Stimulated activated CD8-positive, alpha-beta memory T cell treated with anti-CD3 and anti-CD28 coated beads, Interleukin-15, amount 100 ng/mL, for 24 hours (primary cell): ENCODE measurements at regions not wholly inside any gene's neighbourhood (a gene's known extent, or its start where the extent isn't known, plus 50 kb on each side); places are given as distances from the start of the nearest gene placed in this dataset.

Experiments
- DNase-seq: peaks from one replicate; pipeline ENCODE4 v3.0.0-alpha.2; 2020; ENCODE audit warnings: low read depth

DNA sequence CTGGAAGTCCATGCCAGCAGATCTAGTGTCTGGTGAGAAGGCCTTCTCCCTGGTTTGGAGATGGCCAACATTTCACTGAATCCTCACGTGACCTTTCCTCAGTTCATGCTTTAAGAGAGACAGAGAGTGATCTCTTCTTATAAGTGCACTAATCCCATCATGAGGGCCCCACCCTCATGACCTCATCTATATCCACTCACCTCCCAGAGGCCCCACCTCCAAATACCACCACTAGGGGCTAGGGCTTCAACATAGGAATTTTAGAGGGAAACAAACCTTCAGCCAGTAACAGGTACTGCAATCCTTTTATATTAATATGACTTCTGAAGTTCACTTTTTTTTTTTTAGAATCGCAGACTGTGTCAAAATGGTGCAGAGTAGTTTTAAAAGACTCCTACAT, 496.9 kb upstream of the ADAMTS16 start:
- no peak for DNase-seq

DNA sequence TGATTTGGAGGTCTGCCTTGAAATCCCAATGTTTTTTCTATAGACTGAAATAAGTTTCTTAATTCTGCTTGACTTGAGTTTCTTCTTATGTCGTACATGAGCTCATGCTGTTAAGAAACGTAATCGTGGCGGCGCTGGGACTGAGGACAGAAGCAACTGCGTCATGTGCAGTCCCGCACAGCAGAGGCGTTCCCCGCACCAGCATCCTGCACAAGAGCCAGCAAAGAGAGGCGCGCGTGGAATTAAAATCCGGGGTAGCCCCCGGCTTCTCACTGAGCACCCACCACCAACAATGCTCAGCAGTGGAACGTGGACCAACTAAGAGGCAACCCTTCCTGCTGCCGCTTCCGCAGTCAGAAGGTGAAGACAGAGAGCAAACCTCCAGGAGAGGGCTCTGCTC, 496.2 kb upstream of the ADAMTS16 start:
- no peak for DNase-seq

DNA sequence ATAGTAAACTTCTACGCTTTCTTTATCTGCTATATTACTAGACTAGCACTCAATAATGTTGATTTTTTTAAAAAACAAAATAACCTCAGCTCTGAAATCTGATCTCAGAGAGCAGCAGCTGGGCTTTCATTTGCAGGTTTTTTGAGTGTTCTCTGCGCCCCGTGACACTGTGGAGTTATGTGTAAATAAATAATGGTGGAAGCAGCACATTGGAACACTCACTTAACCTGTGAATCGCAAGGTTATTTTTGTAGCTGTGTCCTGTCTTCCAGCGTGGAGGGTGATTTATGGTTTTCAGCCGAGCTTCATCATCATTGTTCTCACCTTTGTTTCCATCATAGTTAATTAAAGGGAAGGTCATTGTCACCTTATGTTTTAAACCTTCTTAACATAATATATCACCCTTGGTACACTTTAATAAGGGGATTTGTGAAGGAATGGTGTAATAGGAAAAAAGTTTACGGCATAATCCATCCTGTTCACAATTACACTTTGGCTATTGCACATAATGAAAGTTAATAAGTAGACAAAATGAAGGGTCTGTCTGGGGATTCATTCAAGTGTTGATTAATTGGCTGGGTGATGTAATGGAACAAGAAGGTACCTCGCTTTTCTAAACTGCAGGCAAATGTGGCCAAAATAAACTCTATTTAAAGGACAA, 493.3 kb upstream of the ADAMTS16 start:
- DNase-seq, result no peak

DNA sequence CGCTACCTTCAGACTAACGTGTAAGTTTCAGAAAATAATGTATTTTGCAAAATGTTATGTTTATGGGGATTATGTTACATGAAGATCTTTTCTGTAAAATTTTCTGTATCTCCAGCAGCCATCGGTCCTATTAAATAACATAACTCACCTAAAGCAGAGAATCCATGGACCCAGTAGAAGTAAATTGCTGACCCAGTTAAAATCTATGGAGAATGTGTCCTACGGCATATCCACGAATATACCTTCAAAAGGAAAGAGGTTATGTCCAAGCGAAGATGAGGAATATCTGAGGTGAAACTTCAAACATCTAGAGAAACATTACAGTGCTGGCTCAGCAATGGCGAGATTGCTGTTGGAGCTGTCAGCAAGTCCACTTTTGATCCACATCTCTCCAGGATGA, 492.2 kb upstream of the ADAMTS16 start:
- no peak for DNase-seq

DNA sequence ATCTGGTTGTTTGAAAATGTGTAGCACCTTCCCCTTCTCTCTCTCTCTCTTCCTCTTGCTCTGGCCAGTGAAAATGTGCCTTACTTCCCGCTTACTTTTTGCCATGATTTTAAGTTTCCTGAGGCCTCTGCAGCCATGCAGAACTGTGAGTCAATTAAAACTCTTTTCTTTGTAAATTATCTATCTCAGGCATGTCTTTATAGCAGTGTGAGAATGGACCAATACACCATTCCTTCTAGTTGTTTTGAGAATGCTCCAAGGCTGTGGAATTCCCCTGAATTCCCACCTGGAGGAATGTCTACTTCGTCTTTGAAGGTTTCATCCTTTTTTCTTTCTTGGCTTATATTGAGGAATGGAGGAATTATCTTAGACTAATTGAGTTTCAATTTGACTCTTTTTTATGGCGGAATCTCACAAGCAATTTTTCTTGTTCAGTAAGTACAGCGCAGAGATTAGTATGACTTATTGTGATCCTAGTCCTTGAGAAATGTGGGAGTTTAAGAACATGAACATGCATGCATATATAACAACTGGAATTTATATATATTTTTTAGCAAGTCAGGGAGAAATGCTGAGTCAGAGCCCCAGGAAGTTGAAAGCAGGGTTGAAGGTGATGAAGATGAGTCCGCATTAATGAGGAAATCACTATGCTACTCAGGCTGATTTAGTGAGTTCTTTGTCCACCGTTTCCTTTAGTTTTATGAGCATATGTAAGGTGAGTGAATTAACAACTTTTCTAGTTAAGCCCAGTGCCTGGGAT, 488.1 kb upstream of the ADAMTS16 start:
- DNase-seq, result no peak

DNA sequence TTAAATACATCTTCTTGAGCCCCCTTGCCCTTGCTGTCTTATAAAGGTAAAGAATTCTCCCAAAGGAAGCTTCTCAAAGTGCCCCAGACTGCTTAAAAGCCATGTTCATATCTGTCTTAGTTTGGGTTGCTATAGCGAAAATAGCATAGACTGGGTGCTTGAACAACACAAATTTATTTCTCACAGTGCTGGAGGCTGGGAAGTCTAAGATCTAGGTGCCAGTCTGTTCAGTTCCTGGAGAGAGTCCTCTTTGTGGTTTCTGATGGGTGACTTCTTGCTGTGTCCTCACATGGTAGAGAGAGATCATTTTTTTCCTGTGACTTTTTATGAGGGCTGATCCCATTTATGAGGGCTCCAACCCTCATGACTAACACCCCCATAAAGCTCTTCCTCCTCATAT, 486.7 kb upstream of the ADAMTS16 start:
- no peak for DNase-seq

DNA sequence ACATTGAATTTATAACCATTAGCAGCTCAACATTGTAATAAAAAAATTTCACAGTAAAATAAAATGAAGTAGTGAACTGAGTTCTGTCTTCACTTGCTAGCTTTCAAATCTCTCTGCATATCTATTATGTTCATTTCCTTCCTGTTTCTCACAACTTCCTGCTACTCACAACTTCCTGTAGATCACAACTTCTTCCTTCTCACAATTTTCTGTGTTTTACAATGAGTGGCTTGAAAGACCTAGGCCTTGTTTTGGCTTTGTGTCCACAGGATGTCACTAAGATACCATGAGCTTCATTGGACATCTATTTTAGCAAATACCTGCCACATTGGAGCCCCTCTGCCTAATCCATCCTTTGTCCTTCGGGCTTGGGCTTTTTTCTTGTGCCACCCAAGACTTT, 480.3 kb upstream of the ADAMTS16 start:
- DNase-seq, result no peak

DNA sequence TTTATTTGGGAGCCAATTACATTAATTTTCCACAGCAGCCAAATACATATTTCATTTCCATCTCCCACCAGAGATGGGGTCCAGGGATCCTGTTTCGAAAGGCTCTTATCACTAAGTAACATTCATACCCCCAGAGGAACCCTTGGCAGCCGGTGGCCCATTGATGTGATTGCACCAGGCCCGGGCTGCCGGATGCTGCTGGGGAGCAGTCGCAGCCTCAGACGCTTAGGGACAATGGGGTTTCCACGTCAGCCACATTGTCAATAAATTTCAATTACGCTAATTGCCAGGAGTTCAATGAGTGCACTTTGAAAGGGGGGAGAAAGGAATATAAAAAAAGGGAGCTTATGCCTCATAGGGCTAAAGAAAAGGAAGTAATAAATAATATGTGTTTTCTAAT, 478.8 kb upstream of the ADAMTS16 start:
- DNase-seq, result no peak

DNA sequence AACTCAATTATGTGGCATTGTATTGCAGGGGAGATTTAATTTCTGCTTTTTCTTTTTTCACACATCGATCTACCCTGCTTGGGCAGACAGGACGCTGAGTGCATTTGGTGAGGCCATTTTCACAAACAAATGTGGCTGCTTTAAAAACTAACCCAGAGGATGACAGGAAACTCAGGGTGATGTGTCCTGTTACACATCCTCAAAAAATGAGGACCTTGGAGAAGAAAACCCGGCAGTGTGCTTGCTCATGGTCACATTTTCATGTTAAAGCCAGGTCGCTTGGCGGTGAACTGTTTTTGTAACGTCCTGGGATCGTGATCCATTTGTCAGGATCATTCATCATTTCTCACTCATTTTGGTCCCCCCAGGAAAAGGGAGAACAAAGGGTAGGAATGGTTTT, 478.3 kb upstream of the ADAMTS16 start:
- no peak for DNase-seq

DNA sequence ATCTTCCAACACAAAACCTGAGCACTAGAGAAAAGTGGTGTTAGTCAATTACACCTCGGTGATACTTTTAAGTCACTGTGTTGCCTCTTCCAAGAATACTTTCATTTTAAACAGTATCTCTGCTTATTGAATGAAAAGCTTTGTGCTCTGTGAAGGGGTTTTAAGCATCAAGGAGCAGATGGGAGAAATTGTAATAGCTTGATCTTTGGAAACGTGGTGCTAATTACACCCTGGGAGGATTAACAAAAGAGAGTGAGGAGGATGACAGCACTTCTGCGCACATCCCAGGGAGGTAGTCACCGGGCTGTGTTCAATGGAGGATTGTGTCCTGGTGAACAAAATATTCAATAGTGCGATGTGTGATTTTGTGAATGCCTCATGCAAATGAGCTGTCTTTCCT, 477.4 kb upstream of the ADAMTS16 start:
- DNase-seq, result no peak

DNA sequence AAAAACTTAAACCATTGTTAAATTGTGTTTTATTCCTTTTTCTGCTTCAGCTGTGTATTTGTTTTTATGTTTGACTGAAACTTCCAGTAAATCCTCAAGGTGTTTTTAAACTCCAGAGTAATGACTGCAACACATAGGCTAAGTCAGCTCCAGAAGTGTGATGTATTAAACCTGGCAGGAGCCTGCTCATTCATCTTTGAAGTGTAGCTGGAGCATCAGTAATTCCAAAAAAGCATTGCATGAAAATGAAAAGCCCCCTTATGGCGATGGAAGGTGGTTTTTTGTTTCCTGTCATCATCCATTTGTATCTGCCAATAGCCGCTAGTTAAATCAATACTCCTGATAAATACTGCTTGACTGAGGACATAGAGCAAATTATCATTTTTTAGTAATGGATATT, 474.2 kb upstream of the ADAMTS16 start:
- DNase-seq, result no peak

DNA sequence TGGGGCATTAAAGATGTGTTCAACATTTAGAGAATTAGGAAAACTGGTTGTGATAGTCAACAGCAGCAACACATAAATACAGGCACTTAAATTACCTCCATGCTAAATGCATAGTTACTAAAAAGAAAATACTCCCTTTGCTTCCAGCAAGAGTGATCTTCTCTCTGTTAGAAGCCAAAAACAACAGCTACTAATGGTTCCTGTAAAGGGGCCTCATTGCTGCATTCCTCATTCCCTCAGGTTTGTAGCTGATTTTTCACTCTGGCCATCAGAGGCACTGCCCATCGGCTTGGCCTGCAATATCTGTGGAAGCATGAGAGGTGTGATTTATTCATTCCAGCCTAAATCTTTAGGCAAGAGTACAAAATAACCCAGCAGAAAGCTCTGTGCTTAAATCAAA, 466.0 kb upstream of the ADAMTS16 start:
- DNase-seq, result no peak

DNA sequence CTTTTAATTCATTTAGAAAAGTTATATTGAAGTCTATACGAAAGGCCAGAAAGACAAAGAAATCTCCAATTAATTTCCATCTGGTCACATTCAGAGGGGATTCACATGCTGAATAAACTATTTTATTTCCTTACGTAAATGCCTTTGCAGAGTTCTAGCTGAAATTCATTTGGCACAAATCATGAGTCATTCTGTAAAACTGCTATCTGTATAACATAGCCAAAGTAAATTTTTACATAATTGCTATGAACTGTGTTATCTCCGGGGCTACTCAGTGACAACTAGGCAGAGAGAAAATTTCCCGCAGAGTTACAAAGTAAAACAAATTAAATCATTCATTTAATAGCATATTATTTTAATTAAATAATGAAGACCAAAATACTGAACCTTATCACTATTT, 463.2 kb upstream of the ADAMTS16 start:
- no peak for DNase-seq

DNA sequence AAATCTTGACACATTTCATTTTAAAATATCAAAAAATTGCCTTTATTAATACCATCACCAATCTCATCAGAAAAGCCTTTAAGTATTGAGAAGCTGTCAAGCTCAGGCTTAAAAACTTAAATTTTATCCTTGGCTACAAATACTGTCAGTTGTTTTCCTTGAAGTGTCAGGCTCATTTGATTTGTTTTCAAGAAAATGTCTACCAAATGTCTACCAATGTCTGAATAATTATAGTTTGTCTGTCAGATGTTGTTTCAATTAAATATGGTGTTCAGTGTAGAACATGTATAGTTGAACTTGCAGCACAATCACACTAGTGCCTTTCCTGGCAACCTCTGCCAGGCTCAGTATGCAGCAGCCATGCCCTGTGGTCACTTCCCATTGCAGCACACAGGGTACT, 455.2 kb upstream of the ADAMTS16 start:
- DNase-seq, result no peak

DNA sequence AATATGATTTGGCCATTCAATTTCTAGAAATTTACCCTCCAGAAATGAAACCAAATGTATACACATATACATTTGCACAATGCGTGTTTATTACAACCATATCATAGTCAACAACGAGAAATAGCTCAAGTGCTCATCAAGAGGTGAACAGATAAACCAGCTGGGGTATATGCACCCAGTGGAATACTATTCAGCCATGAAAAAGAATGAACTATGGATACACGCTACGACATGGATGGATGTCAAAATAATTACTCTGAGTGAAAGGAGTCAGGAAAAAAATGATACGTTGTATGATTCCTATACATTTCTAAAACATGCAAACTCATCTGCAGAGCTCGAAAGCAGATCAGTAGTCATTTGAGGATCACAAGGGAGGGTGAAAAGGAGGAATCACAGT, 441.5 kb upstream of the ADAMTS16 start:
- DNase-seq, result no peak

DNA sequence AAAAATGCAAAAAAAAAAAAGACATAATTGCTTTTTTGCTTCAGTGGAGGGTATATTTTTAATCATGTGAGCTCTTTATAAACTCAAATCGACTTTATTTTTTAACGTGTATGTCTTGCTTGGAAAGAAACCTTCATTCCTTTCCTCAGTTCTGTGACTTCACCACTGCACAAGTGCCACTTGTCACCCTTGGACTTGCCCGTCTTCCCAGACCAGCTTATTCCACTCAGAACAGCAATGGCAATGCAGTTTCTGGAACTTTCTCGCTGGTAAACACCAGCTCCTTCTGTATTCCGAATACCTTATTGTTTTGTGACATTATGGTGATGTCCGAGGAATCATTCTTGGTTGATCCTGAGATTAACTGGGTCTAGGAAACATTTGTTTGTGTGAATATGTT, 440.5 kb upstream of the ADAMTS16 start:
- DNase-seq, result no peak

DNA sequence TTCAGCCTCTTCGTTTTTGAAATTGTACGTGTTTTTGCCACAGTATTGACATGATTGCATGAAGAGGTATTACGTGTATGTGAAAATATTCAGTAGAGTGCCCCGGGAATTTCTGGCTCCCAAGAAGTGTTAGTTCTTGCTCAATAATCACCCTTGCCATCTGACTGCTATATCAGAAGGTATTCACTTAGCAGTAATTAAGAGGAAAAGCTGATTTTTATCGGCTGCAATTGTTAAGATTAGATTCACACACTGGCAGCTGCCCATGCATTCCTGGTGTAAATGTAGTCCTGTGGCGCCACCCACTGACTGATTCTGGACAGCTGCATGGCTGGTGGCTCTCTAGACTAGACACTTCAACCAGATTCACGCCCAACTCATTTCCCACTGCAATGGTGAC, 440.1 kb upstream of the ADAMTS16 start:
- DNase-seq, result no peak

DNA sequence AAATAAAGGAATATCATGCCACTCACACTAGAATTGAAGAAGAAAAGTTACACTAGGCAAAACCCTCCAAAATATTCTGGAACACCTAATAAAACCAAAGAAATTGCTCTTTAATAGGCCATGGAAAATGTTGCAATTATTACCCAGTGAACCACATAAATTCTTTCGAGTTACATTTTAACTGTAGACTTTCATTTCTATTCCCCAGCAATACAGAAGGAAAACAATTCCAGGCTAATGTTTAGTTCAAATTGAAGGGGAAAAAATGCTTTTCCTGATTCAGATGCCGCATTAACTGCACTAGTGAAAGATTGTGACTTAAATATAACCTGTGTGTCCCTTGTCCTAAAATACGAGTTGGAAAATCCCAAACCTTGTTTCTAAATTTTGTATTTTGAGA, 439.3 kb upstream of the ADAMTS16 start:
- no peak for DNase-seq

DNA sequence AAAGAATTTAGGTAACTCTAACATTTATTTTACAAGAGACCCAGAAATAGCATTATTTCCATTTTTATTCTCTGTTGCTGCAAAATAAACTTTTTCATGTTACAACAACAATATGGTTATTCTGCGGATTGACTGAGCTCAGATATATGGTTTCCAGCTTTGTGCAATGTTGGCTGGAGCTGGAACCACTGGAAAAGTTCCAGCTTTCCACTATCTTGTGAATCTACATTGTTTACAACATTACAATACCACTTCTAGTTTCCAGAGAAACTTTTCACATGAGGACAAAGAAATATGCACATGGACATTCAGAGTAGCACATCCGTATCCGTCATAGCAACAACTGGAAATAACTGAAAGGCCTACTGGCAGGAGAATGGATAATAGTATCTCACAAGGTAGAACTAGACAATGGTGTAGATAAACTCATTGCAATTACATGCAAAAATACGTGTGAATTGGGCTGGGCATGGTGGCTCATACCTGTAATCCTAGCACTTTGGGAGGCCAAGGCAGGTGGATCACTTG, 436.1 kb upstream of the ADAMTS16 start:
- DNase-seq, result no peak

DNA sequence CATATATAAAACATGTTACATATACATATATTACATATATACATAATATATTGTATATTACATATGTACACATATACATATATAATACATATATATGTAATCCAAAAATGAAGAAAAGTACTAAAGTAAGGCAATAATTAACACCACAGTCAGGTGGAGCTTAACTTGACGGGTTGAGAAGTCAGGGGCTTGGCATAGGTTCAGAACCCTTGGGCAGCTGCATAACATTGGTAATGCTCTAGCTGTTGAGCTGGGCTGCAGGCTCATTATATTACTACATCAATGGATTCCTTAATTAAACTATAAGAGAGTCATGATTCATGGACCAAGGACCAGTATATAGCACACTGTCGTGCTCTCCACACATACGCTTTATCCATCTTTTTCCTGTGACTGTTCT, 435.2 kb upstream of the ADAMTS16 start:
- DNase-seq, result no peak

DNA sequence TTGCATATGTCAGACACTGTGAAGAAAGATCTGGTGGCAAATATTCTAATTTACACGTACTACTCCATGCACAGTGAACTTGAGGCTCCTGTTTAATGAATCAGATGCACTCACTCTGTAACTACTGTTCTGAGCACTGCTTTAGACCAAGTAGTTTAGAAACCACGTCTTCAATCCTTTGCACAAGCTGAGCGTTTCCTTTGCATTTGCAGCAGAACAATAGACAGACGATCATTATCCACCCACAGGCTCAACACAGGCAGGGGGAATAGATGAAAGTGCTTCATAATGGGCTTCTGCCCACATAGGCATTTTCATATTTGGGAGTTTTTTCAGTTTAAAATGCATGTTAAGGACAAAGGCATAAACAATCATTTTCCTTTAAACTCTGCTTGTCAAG, 423.3 kb upstream of the ADAMTS16 start:
- DNase-seq, result no peak

DNA sequence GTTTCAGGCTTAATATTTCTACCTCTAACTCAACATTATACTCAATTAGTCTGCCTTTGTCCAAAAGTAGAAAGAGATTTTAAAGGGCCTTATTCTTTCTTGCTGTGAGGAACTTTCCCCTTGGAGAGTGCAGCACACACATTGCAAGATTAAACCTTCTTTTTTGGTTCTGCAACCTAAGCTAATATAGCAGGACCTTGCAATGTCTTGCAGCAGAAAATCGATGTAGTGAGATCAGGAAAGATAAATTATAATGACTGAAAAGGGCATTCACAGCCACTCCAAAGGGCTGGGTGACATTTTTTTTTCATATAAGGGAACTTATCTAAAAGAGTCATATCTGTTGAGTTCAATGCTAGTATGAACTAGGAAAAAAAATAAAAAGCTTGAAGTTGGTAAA, 422.7 kb upstream of the ADAMTS16 start:
- DNase-seq, result no peak

DNA sequence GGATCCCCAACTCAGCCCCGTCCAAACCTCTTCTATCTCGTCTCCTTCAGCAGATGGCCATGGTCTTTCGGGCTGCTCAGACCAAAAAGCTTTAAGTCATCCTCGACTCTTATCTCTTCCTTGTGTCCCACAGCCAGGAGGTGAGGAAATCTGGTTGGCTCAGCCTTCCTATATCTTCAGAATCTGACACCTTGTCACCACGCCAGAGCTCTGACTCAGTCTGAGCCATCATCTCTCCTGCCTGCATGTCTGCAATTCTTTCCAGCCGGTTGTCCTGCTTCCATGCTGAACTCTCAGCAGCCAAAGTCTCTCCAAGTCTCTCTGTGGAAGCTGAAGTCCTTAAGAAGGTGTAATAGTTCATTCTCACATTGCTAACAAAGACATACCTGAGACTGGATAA, 419.3 kb upstream of the ADAMTS16 start:
- no peak for DNase-seq

DNA sequence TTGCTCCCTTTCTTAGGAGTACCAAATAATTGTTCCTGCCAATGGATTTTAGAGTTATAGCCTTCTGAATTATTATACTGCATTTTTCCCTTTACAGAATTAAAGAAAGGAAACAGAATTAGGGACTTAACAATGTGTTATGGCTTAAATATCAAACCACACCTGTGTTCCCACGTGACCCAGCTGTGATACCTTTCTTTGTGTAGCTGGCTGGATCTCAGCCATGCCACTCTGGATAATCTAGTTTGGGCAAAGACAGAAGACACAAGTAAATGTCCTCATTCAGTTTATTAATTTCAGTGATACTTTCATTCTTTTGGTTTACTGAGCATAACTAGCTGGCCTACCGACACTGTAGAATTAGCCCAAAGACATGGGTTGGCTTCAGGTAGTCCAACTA, 417.2 kb upstream of the ADAMTS16 start:
- DNase-seq, result no peak
